HG02938 (cell line): ENCODE measurements at regions not wholly inside any gene's neighbourhood (a gene's known extent, or its start where the extent isn't known, plus 50 kb on each side); places are given as distances from the start of the nearest gene placed in this dataset.
"Not testable (repeated sequence)": the region's sequence is repeated elsewhere in the genome, so short reads cannot be mapped to it uniquely, and the experiment has no call there.

Experiments
- ATAC-seq: cut with Tn5 transposase; IDR thresholded peaks from one replicate; pipeline ENCODE4 v1.9.1; 2021; ENCODE audit warnings: mild to moderate bottlenecking, moderate library complexity; ENCODE audit not compliant: unreplicated experiment

GRCh38 chr4:177494791-177495190 is 52.6 kb upstream of the AGA start:
- ATAC-seq = no peak

DNA sequence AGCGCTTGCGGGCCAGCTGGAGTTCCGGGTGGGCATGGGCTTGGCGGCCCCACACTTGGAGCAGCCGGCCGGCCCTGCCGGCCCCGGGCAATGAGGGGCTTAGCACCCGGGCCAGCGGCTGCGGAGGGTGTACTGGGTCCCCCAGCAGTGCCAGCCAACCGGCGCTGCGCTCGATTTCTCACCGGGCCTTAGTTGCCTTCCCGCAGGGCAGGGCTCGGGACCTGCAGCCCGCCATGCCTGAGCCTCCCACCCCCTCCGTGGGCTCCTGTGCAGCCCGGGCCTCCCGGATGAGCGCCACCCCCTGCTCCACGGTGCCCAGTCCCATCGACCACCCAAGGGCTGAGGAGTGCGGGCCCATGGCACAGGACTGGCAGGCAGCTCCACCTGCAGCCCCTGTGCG is 53.4 kb upstream of the AGA start:
- ATAC-seq = not testable (repeated sequence)

DNA sequence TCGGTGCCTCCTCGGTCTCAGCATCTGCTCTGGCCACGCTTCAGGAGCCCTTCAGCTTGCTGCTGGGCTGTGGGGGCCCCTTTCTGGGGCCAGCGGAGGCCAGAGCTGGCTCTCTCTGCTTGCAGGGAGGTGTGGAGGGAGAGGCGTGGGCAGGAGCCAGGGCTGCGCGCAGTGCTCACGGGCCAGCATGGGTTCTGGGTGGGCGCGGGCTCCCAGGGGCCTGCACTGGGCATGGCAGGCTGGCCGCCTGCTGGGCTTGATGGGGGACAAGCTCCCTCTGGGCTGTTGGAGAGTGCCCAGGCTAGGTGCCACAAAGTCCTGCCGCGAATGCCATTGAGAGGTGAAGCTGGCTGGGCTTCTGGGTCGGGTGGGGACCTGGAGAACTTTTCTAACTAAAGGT is 57.3 kb upstream of the AGA start:
- no peak for ATAC-seq

GRCh38 chr4:177505171-177505615 is 63.0 kb upstream of the AGA start:
- no peak for ATAC-seq

DNA sequence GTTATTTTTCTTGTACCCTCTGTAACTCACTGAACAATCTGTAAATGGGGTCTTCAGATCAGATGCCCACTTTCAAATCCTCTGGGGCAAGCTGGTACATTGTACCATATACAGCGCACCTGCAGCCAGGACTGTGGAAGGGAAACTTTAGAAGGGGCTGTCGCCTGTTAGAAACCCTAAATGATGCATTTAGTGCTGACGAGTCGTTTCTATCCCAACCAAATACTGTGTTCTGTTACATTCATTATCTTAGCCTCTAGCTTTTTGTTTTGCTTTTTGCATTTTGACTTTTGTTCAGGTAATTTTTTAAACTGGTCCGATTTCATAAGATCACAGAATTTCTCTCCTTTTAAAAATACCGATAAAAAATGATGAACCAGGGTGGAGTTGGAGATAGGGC is 66.4 kb upstream of the AGA start:
- no peak for ATAC-seq

DNA sequence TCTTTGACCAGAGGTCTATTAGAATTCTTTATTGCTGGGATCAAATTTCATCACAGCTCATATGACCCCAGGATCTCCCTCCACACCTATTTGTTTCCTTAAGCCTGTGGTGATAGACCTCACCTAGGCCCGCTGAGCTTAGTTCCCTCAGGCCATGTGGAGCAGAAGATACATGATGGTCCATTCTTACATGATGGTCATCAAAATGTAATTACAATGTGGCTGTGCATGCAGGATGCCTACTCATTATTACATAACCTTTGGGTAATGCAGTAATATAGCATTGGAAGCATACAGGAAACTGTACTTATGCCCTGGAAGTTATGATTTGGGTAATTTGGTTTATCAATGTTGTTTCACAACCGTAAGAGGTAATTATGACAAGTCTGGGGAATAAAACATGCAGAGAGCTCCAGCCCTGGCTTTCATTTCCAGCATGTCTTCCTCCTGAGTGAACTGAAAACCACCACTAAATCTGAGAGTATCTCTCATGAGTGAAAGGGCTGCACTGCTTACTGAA is 67.0 kb upstream of the AGA start:
- no peak for ATAC-seq

DNA sequence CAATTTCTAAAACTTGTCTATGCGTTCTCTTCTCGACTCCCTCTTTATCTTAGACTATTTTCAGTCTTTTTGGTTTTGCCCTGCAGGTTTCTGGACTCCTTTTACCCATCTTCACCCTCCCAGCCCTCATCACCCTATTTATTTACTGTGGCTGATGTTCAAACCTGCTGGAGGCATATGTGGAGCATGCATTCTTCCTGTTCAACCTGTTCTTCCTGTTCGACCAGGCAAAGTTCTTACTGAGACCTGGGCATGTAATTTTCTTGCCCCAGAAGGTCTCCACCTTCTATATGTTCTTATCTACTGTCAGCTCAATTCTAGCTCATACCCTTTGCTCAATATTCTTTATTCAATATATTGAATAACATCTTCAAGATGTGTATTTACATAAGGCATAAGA is 69.4 kb upstream of the AGA start:
- ATAC-seq = no peak

DNA sequence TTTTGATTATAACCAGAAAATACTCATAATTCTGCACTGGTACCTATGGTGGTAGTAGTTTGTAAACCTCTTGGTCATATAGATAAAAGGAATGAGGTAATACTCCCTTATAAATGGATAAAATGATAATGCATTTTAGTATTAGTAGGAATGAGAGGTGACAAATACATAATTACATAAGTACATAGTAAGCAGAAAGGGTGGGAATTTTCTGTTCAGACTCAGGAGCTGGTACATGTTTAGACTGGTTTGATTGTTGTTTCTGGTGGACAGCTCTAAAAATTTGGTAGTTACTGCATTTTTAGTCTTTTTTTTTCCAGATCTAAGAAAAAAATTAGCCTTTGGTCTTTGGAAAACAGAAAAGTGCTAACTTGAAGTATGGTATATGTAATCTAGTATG is 70.4 kb upstream of the AGA start:
- no peak for ATAC-seq

DNA sequence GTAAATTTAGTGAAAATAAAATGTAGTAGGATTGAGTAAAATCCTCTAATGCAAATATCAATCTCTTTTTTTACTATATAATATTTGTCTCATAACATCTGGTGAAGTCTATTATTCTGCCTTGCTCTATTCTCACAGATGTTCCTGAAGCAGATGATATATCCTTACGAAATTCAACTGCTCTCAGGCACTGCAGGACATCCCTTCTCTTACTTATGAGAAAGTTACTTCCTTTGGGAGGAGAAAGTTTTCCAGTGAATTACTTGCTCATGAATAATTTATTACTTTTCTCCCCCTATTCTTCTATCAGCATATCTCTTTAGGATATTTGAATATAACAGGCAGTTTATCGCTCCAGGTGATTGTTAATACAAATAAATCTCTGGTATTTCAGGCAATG is 75.6 kb upstream of the AGA start:
- no peak for ATAC-seq

GRCh38 chr4:177519481-177520260 is 77.4 kb upstream of the AGA start:
- ATAC-seq = no peak

DNA sequence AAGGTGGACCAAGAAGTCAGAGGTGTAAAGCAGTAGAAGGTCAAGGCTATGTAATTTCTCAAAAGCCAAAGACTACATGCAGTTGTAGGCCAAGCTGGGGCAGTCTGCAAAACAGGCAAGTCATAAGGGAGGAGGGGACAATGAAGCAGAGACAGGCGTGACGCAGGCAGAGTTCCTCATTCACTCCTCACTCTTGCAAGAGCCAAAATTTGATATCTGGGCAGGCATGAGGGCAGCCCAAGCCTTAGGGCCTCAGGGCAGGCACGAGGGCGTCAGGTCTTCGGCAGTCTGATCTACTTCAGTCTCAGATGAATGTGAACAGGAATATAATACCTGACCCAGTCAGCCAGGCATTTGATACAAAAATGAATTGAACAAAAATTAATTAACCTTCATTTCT is 86.4 kb upstream of the AGA start:
- no peak for ATAC-seq

GRCh38 chr4:177530561-177530960 is 88.3 kb upstream of the AGA start:
- ATAC-seq = no peak

- ATAC-seq = no peak
Observed at GRCh38 chr4:177532358-177532757, 90.1 kb upstream of the AGA start.

GRCh38 chr4:177534841-177535240 is 92.6 kb upstream of the AGA start:
- not testable (repeated sequence) for ATAC-seq

DNA sequence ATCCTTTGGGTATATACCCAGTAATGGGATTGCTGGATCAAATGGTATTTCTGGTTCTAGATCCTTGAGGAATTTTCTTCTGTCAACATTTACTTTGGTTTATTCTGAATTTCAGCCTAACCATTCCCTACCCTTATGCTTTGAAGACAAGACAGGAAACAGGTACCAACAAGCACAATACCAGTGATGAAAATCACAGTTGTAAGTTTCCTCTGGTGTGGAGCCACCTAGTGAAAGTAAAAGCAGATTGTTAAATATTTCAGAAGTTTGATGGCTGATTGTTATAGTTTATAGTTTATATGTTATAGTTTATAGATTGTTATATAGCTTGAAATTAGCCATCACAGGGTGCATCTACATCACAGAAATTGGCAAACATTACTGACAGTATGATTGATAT is 104.5 kb upstream of the AGA start:
- ATAC-seq = no peak

DNA sequence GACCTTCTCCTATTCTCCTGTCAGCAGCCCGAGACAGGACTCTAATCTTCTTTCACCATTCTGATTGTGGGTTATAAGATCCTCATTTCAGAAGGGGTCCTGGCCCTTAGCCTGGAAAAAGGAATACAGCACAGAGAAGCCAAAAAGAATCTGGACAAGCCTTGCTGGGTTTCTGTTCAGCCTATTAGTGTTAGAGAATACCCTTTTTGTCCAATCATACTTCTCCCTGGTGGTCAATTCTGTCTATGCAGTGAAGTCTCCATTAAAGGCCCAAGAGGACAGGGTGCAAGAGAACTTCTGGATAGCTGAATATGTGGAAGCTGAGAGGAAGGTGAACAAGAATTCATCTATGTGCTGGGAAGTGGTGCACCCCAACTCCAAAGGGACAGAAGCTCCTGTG is 105.7 kb upstream of the AGA start:
- ATAC-seq = no peak

DNA sequence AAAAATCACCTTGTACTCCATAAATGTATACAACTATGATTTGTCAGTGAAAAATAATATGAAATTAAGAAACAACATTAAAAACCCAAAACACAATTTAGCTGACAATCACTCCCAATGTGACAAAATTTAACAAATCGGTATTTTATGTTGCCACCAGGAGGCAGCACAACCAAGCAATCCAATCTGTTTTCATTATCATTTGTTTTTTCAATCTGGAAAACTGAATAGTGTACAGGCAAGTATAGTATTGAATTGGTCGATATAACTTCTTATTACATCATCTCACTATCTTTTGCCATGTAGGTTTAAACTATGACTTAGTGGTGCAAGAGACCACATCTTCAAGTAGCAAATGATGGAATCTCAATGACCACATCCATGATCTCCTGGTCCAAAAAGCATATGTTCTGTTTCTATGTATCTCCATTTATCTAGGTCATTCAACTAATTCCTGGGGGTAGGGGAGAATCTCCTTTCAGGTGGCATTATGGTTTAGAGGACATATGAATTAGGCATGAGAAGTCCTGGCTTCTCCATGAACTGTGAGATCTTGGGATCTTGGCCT is 112.9 kb upstream of the AGA start:
- ATAC-seq = no peak

DNA sequence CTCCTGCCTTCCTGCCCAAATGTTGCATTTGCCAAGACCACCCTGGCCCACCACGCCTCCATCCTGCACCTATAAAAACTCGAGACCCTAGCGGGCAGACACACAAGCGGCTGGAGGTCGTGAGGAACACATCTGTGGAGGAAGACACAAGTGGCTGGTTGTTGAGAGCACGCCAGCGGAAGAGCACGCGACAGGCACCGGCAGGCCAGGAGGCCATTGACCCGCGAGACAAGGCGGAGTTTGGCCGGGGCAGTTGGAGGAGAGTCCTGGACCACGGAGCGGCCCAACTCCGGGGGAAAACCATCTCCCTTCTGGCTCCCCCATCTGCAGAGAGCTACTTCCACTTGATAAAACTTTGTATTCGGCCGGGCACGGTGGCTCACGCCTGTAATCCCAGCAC is 115.2 kb upstream of the AGA start:
- ATAC-seq = no peak

DNA sequence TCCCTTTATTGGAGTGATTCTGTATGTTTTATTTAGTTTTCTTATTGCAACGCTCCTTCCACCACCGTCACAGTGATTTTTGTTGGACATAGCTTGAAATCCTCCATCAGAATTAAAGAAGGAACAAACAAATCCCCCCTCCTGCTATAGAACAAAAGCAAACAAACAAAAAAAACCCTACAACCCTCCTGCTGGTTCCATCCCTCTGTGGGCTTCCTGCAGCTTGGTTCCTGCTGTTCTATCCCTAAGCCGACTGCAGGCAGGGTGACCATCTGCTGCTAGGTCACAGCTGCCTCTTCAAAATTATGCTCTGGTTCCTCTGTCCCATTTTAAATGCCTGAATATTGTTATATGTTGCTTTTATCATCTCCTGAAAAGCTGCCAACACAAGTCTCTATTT is 116.8 kb upstream of the AGA start:
- ATAC-seq = no peak

DNA sequence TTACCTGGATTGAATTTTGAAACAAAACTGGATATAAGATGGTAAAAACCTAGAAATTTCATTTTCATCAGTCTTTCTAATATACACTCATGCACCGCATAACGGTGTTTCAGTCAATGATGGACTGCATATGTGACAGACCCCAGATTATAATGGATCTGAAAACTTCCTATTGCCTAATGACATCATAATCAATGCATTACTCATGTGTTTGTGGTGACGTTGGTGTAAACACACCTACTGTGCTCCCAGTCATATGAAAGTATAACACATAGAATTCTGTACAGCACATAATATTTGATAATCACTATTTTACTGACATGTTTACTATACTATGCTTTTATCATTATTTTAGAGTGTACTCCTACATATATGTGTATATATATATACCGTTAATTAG is 119.9 kb upstream of the AGA start:
- no peak for ATAC-seq

- no peak for ATAC-seq
Observed at GRCh38 chr4:177562859-177563258, 120.6 kb upstream of the AGA start.

- ATAC-seq = no peak
Observed at GRCh38 chr4:177566691-177567090, 124.5 kb upstream of the AGA start.

DNA sequence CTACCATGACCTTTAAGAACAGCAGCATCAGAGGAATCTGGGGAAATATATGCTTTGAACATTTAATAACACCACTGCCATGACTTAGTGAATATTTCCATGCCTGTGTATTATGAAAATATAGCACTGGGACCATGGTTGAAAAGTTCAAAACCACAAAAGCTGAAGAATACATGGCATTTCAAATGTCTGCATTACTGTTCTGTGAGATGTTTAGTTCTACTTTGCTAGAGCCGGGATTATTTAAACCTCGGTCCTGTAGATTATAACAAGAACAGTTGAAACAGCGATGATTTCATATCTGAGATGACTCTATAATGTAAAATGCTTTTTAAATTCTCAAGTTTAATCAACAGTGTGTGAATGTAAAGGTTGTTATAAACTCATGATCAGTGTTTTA is 126.7 kb upstream of the AGA start:
- ATAC-seq = no peak
